SK-N-SH (cell line): ENCODE measurements at regions not wholly inside any gene's neighbourhood (a gene's known extent, or its start where the extent isn't known, plus 50 kb on each side); places are given as distances from the start of the nearest gene placed in this dataset.
A peak's percentile ranks its signal among the peaks of the same experiment; 100 is the strongest.

Experiments
- CTCF ChIA-PET: fragments of 300-600, 350-600 bp; formaldehyde crosslinking; extraction: SDS; loops from one replicate; lab custom pipeline; 2021; lab: Yijun Ruan, JAX
- POLR2A ChIA-PET: fragments of 350-600 bp; sonication (Branson Sonifier 250); formaldehyde crosslinking; extraction: SDS; loops from one replicate; lab custom pipeline; 2020; ENCODE audit warnings: antibody characterized with exemption, inconsistent platforms; lab: Yijun Ruan, JAX
- DNase-seq: peaks from one replicate; pipeline ENCODE4 v3.0.0; 2012
- H2AFZ ChIP-seq: fragments of 200-600 bp; sonication (generic); 2 replicates; pipeline ENCODE4 v1.8.1; 2016; ENCODE audit warnings: antibody characterized with exemption, mild to moderate bottlenecking, low read depth
- H3F3A ChIP-seq: fragments of 200-600 bp; sonication (generic); replicated peaks from 2 replicates; pipeline ENCODE3; 2016; ENCODE audit warnings: antibody characterized with exemption, mild to moderate bottlenecking; ENCODE audit not compliant: insufficient read depth
- H3K27ac ChIP-seq, 2 experiments: fragments of 200-500 bp in 1 of 2; fragments of 200-600 bp in 1 of 2; sonication (Bioruptor generic) in 1 of 2; sonication (generic), shearing (Covaris generic) in 1 of 2; 2 replicates each; pipeline versions ENCODE4 v1.5.1 to v1.6.1; 2014 to 2016; ENCODE audit warnings: low read depth in 2 of 2, inconsistent platforms in 1 of 2, low read length in 1 of 2, mild to moderate bottlenecking in 1 of 2, mixed read lengths in 1 of 2
- H3K27me3 ChIP-seq: fragments of 200-600 bp; sonication (generic), shearing (Covaris generic); 2 replicates; pipeline ENCODE4 v1.6.1; 2016; ENCODE audit warnings: mixed run types; ENCODE audit not compliant: insufficient read depth
- H3K36me3 ChIP-seq, 2 experiments: fragments of 200-500 bp in 1 of 2; fragments of 200-600 bp in 1 of 2; sonication (Bioruptor generic) in 1 of 2; sonication (generic) in 1 of 2; replicated peaks in 1 of 2; 2 replicates each; pipeline versions ENCODE3 to v1.5.1; 2014 to 2016; ENCODE audit warnings: low read length in 1 of 2, mild to moderate bottlenecking in 1 of 2; ENCODE audit not compliant: insufficient read depth in 2 of 2, control insufficient read depth in 1 of 2
- H3K4me1 ChIP-seq, 2 experiments: fragments of 200-500 bp in 1 of 2; fragments of 200-600 bp in 1 of 2; sonication (Bioruptor generic) in 1 of 2; sonication (generic), shearing (Covaris generic) in 1 of 2; 2 replicates each; pipeline versions ENCODE4 v1.5.1 to v1.6.1; 2014 to 2016; ENCODE audit warnings: low read depth in 1 of 2, low read length in 1 of 2, mixed run types in 1 of 2; ENCODE audit not compliant: insufficient read depth in 2 of 2, control insufficient read depth in 1 of 2
- H3K4me2 ChIP-seq: fragments of 200-600 bp; sonication (generic), shearing (Covaris generic); 2 replicates; pipeline ENCODE4 v1.6.1; 2017; ENCODE audit warnings: mixed run types
- H3K4me3 ChIP-seq, 2 experiments: fragments of 200-500 bp in 1 of 2; fragments of 200-600 bp in 1 of 2; sonication (Bioruptor generic) in 1 of 2; sonication (generic), shearing (Covaris generic) in 1 of 2; 2 replicates each; pipeline versions ENCODE4 v1.5.1 to v1.8.1; 2014 to 2016; ENCODE audit warnings: low read depth in 2 of 2, inconsistent platforms in 1 of 2, low read length in 1 of 2, mild to moderate bottlenecking in 1 of 2, mixed read lengths in 1 of 2, moderate library complexity in 1 of 2
- H3K79me2 ChIP-seq: fragments of 200-600 bp; sonication (generic); 2 replicates; pipeline ENCODE4 v1.8.1; 2017; ENCODE audit warnings: mild to moderate bottlenecking; ENCODE audit not compliant: insufficient read depth
- H3K9ac ChIP-seq: fragments of 200-600 bp; sonication (generic); 2 replicates; pipeline ENCODE4 v1.6.1; 2017; ENCODE audit warnings: mixed run types
- H3K9me2 ChIP-seq: fragments of 200-600 bp; sonication (generic); 2 replicates; pipeline ENCODE4 v1.6.1; 2017; ENCODE audit warnings: mixed run types
- H3K9me3 ChIP-seq: fragments of 200-600 bp; sonication (generic); 2 replicates; pipeline ENCODE4 v1.6.1; 2017; ENCODE audit warnings: mixed run types, mild to moderate bottlenecking, moderate library complexity
- H4K20me1 ChIP-seq: fragments of 200-600 bp; sonication (generic); 2 replicates; pipeline ENCODE4 v1.6.1; 2017; ENCODE audit warnings: mild to moderate bottlenecking, mixed run types; ENCODE audit not compliant: insufficient read depth
- CTCF ChIP-seq: fragments of 200-600 bp; sonication (generic); IDR thresholded peaks from 2 replicates; pipeline ENCODE4 v1.6.1; 2017; ENCODE audit warnings: antibody characterized with exemption, mild to moderate bottlenecking, moderate library complexity
- ELF1 ChIP-seq: IDR thresholded peaks from 2 replicates; pipeline ENCODE4 v1.4.0; 2012
- IRF3 ChIP-seq: fragments of 150-350 bp; IDR thresholded peaks from 2 replicates; pipeline ENCODE4 v1.6.1; 2016; ENCODE audit warnings: mild to moderate bottlenecking, low read depth, low read length
- RAD21 ChIP-seq: IDR thresholded peaks from 2 replicates; pipeline ENCODE4 v1.6.1; 2012; ENCODE audit warnings: mild to moderate bottlenecking, low read length
- RXRA ChIP-seq: IDR thresholded peaks from 2 replicates; pipeline ENCODE4 v1.4.0; 2012; ENCODE audit warnings: low read depth, mild to moderate bottlenecking, borderline replicate concordance
- SIN3A ChIP-seq: IDR thresholded peaks from 2 replicates; pipeline ENCODE4 v1.6.1; 2012; ENCODE audit warnings: low read depth, mild to moderate bottlenecking, low read length, moderate library complexity, borderline replicate concordance
- TCF12 ChIP-seq: IDR thresholded peaks from 2 replicates; pipeline ENCODE4 v1.4.0; 2012
- WGBS: methylation state at CpG from one replicate; pipeline ENCODE4 v1.1.6; 2017; ENCODE audit warnings: low lambda C conversion rate; 5-methylcytosine and 5-hydroxymethylcytosine counted together

- Histone ChIP-seq H3K9me3 (no peaks in the 10 kb centered on the region), H3K27me3 (no peaks in the 10 kb centered on the region), H3K9ac (no peak overlapping the region), H3K79me2 (no peaks in the 10 kb centered on the region), H3K4me3 (no peak overlapping the region), H3K4me2 (no peak overlapping the region), H3K4me1 (peaks cover 0 to 3% of the 10 kb centered on the region in 2 experiments; a peak in 1 of 4 replicates), H3K36me3 (no peaks in the 10 kb centered on the region), H4K20me1 (no peaks in the 10 kb centered on the region), H2AFZ (no peak overlapping the region), H3K9me2 (no peaks in the 10 kb centered on the region), H3F3A (no peaks in the 10 kb centered on the region), H3K27ac (no peak overlapping the region)
- CTCF ChIA-PET = interaction anchor here (1.0 to 1.4 kb wide), 4 partner anchors 43 to 182 kb away, joined by 3 to 7 read pairs (median 3); no protein-coding TSS in a partner anchor
- TF ChIP-seq TCF12 = no peak
- POLR2A ChIA-PET = no interaction called here
- WGBS = 16% methylated on average over 6 of the region's 6 CpGs
- no peak for DNase-seq
Observed at GRCh38 chr11:2077061-2077802, 62.0 kb downstream of the IGF2 start.

GRCh38 chr11:2076441-2076840 is 62.7 kb downstream of the IGF2 start:
- DNase-seq = no peak
- Histone ChIP-seq H3K4me1 (peaks cover 0 to 3% of the 10 kb centered on the region in 2 experiments; a peak in 1 of 4 replicates), H3K36me3 (no peaks in the 10 kb centered on the region), H3K27me3 (no peaks in the 10 kb centered on the region), H4K20me1 (no peaks in the 10 kb centered on the region), H3F3A (no peaks in the 10 kb centered on the region), H3K4me3 (no peak overlapping the region), H2AFZ (no peak overlapping the region), H3K9me2 (no peaks in the 10 kb centered on the region), H3K27ac (no peak overlapping the region), H3K9ac (no peak overlapping the region), H3K79me2 (no peaks in the 10 kb centered on the region), H3K4me2 (no peak overlapping the region), H3K9me3 (no peaks in the 10 kb centered on the region)
- CTCF ChIA-PET = interaction anchor here (1.0 to 1.9 kb wide), 3 partner anchors 40 to 75 kb away, joined by 3 to 7 read pairs (median 4); no protein-coding TSS in a partner anchor
- POLR2A ChIA-PET = no interaction called here
- WGBS = 53% methylated on average over 3 of the region's 7 CpGs
- TF ChIP-seq ELF1 (no peak), SIN3A (no peak), RXRA (no peak), RAD21 (no peak)

DNA sequence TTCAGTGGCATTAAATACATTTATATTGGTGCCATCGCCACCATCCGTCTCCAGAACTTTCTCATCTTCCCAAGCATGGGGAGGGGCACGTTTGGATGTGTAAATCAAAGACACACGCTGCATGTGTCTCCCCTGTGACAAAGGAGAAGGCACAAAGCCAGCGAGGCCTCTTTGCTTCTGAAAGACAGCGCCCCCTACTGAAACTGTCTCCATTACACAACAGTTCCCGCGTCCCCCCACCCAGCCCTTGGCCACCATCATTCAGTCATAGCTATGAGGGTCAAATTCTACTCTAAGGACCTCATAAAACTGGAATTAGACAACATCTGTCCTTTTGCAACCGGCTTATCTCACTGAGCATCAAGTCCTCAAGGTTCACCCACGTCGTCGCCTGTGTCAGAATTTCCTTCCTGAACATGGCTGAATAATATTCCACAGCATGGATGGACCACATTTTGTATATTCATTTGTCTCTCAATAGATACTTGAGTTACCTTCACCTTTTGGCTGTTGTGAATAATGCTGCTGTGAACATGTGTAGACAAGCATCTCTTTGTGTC is 64.8 kb downstream of the IGF2 start:
- no peak for TF ChIP-seq IRF3
- 0 out of 2 replicates have a peak, but pooled peaks have one; percentile 12 for TF ChIP-seq CTCF
- Histone ChIP-seq H3K4me3 (no peak overlapping the region), H3K9me3 (no peaks in the 10 kb centered on the region), H3K79me2 (no peaks in the 10 kb centered on the region), H3K4me2 (no peak overlapping the region), H3K36me3 (no peaks in the 10 kb centered on the region), H3K4me1 (peaks cover 0 to 3% of the 10 kb centered on the region in 2 experiments; a peak in 1 of 4 replicates), H3K27me3 (no peaks in the 10 kb centered on the region), H2AFZ (no peak overlapping the region), H4K20me1 (no peaks in the 10 kb centered on the region), H3K9ac (no peak overlapping the region), H3K27ac (no peak overlapping the region), H3K9me2 (no peaks in the 10 kb centered on the region), H3F3A (no peaks in the 10 kb centered on the region)
- POLR2A ChIA-PET = no interaction called here
- no peak for DNase-seq
- CTCF ChIA-PET = interaction anchor here (0.6 to 1.9 kb wide), 4 partner anchors 37 to 381 kb away, joined by 3 to 4 read pairs (median 3); no protein-coding TSS in a partner anchor
- 69% methylated on average over 12 of the region's 12 CpGs for WGBS
